Natural killer cell (primary cell): ENCODE measurements at regions not wholly inside any gene's neighbourhood (a gene's known extent, or its start where the extent isn't known, plus 50 kb on each side); places are given as distances from the start of the nearest gene placed in this dataset.

Experiments
- ATAC-seq, 3 donors: fragments of 150-1000 bp in 2 of 3; fragments of 200-7000 bp in 1 of 3; cut with Tn5 transposase; 1 replicate in 1 of 3; 2 replicates in 2 of 3; pipeline ENCODE4 v1.10.0; 2021; ENCODE audit warnings: mild to moderate bottlenecking in 2 of 3, moderate library complexity in 2 of 3
- DNase-seq, 2 donors: peaks; one replicate each; pipeline versions ENCODE4 v3.0.0 to v3.0.0-alpha.2; 2013 to 2021; ENCODE audit warnings: mixed read lengths in 1 of 2
- H3K27ac ChIP-seq: one replicate; pipeline ENCODE4 v1.5.1; 2013; ENCODE audit warnings: mild to moderate bottlenecking, low read length
- H3K27me3 ChIP-seq: one replicate; pipeline ENCODE4 v1.6.1; 2013; ENCODE audit warnings: low read length; ENCODE audit not compliant: control insufficient read depth, insufficient read depth
- H3K36me3 ChIP-seq: one replicate; pipeline ENCODE4 v1.6.1; 2013; ENCODE audit warnings: low read length; ENCODE audit not compliant: control insufficient read depth, insufficient read depth
- H3K4me1 ChIP-seq: one replicate; pipeline ENCODE4 v1.6.1; 2013; ENCODE audit warnings: low read length; ENCODE audit not compliant: control insufficient read depth, insufficient read depth
- H3K4me3 ChIP-seq: one replicate; pipeline ENCODE4 v1.5.1; 2013; ENCODE audit warnings: low read length
- H3K9me3 ChIP-seq: one replicate; pipeline ENCODE4 v1.6.1; 2013; ENCODE audit warnings: low read length; ENCODE audit not compliant: control insufficient read depth, insufficient read depth
- H3K27ac Mint-ChIP-seq, 2 donors: one replicate each; pipeline ENCODE4 v1.8.0; 2022; ENCODE audit warnings: mild to moderate bottlenecking in 2 of 2, mixed read lengths in 2 of 2, moderate library complexity in 1 of 2
- H3K27me3 Mint-ChIP-seq, 2 donors: one replicate each; pipeline ENCODE4 v1.8.0; 2022; ENCODE audit warnings: low read depth in 2 of 2, mixed read lengths in 2 of 2
- H3K36me3 Mint-ChIP-seq: one replicate; pipeline ENCODE4 v1.8.0; 2022; ENCODE audit warnings: mixed read lengths
- H3K4me1 Mint-ChIP-seq, 2 donors: one replicate each; pipeline ENCODE4 v1.8.0; 2022; ENCODE audit warnings: mixed read lengths in 2 of 2
- H3K4me3 Mint-ChIP-seq: one replicate; pipeline ENCODE4 v1.8.0; 2022; ENCODE audit warnings: mild to moderate bottlenecking, moderate library complexity, mixed read lengths
- H3K9me3 Mint-ChIP-seq, 2 donors: one replicate each; pipeline ENCODE4 v1.8.0; 2022; ENCODE audit warnings: mixed read lengths in 2 of 2
- WGBS: methylation state at CpG from one replicate; pipeline ENCODE4 v1.1.7; 2013; ENCODE audit warnings: missing lambda C conversion rate; ENCODE audit not compliant: insufficient coverage; 5-methylcytosine and 5-hydroxymethylcytosine counted together
- intact Hi-C: fragments of 100-400 bp; cut with micrococcal nuclease; formaldehyde crosslinking; loops from one replicate; pipeline ENCODE4 v1.14.2; 2022
- TF ChIP-seq, protein P1 (sequence below): fragments of 200-600 bp; IDR thresholded peaks from one replicate; pipeline ENCODE4 v1.8.0; 2022; ENCODE audit warnings: antibody characterized with exemption

DNA sequence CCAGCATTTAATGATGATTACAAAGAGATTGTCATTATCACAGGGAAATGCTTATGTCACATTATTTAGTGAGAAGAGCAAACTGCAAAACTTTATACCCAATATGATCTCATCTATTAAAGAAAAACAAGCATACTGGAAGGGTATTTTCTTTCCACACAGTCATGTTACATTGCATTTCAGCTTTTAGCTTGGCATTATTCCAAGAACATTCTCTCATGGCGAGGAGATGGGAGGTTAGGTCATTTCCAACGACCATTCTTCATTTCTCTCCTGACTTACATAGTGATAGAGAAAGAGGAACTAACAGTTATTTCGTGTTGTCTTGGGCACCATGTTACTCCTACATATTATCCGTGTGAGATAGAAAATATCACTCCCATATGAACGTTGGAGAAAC is 309.4 kb upstream of the XYLT1 start:
- H3K4me1 ChIP-seq = no peaks in the 10 kb centered on the region
- H3K27me3 Mint-ChIP-seq = peaks cover 8 to 28% of the 10 kb centered on the region in 2 donors
- intact Hi-C loops = no loop called here
- ATAC-seq = no peak
- H3K4me3 ChIP-seq = no peak overlapping the region
- no peaks in the 10 kb centered on the region for H3K27me3 ChIP-seq
- H3K4me1 Mint-ChIP-seq = no peaks in the 10 kb centered on the region
- no peak overlapping the region for H3K27ac ChIP-seq
- H3K36me3 ChIP-seq = no peaks in the 10 kb centered on the region
- WGBS = 73% methylated on average over 2 of the region's 5 CpGs
- TF ChIP-seq, protein P1, sequence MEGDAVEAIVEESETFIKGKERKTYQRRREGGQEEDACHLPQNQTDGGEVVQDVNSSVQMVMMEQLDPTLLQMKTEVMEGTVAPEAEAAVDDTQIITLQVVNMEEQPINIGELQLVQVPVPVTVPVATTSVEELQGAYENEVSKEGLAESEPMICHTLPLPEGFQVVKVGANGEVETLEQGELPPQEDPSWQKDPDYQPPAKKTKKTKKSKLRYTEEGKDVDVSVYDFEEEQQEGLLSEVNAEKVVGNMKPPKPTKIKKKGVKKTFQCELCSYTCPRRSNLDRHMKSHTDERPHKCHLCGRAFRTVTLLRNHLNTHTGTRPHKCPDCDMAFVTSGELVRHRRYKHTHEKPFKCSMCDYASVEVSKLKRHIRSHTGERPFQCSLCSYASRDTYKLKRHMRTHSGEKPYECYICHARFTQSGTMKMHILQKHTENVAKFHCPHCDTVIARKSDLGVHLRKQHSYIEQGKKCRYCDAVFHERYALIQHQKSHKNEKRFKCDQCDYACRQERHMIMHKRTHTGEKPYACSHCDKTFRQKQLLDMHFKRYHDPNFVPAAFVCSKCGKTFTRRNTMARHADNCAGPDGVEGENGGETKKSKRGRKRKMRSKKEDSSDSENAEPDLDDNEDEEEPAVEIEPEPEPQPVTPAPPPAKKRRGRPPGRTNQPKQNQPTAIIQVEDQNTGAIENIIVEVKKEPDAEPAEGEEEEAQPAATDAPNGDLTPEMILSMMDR = no peak
- DNase-seq = no peak
- no peaks in the 10 kb centered on the region for H3K9me3 Mint-ChIP-seq
- H3K9me3 ChIP-seq = no peaks in the 10 kb centered on the region
- H3K4me3 Mint-ChIP-seq = no peak overlapping the region
- no peak overlapping the region for H3K27ac Mint-ChIP-seq
- no peaks in the 10 kb centered on the region for H3K36me3 Mint-ChIP-seq

DNA sequence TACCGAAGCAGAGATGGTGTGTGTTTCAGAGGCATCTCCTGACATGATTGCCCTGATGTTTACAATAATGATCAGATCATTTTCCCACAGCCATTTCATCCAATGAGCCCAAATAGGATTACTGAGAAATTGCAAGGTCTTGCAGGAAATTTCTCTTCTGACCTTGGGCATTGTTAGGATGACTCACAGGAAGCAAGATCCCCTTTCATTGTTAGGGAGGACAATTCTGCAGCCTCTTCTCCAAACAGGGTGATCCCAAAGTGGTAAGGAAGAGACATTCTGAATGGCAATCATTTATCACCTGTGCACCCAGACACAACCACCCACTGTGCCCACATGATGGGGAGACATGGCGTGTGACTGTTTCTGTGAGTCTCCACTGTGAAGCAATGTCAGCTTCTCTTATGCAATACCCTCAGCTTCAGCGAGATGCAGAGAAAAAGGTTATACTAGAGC is 306.7 kb upstream of the XYLT1 start:
- H3K4me1 Mint-ChIP-seq = no peaks in the 10 kb centered on the region
- intact Hi-C loops = no loop called here
- Histone ChIP-seq H3K36me3 (no peaks in the 10 kb centered on the region), H3K9me3 (no peaks in the 10 kb centered on the region), H3K4me1 (no peaks in the 10 kb centered on the region), H3K4me3 (no peak overlapping the region), H3K27ac (no peak overlapping the region), H3K27me3 (no peaks in the 10 kb centered on the region)
- H3K27ac Mint-ChIP-seq = no peak overlapping the region
- ATAC-seq = no peak
- TF ChIP-seq, protein P1 = no peak
- H3K27me3 Mint-ChIP-seq = peaks cover 11 to 22% of the 10 kb centered on the region in 2 donors
- no peaks in the 10 kb centered on the region for H3K9me3 Mint-ChIP-seq
- DNase-seq = no peak
- no peak overlapping the region for H3K4me3 Mint-ChIP-seq
- no peaks in the 10 kb centered on the region for H3K36me3 Mint-ChIP-seq
- 64% methylated on average over 2 of the region's 3 CpGs for WGBS

GRCh38 chr16:17776888-17777287 is 306.1 kb upstream of the XYLT1 start:
- H3K9me3 ChIP-seq = no peaks in the 10 kb centered on the region
- WGBS = 87% methylated on average over 9 of the region's 9 CpGs
- intact Hi-C loops = no loop called here
- H3K9me3 Mint-ChIP-seq = no peaks in the 10 kb centered on the region
- H3K4me1 Mint-ChIP-seq = no peaks in the 10 kb centered on the region
- H3K36me3 Mint-ChIP-seq = no peaks in the 10 kb centered on the region
- no peak overlapping the region for H3K27ac Mint-ChIP-seq
- H3K36me3 ChIP-seq = no peaks in the 10 kb centered on the region
- no peak overlapping the region for H3K4me3 Mint-ChIP-seq
- peaks cover 11 to 22% of the 10 kb centered on the region in 2 donors for H3K27me3 Mint-ChIP-seq
- DNase-seq (no peak), ATAC-seq (no peak)
- no peaks in the 10 kb centered on the region for H3K27me3 ChIP-seq
- no peak overlapping the region for H3K4me3 ChIP-seq
- TF ChIP-seq, protein P1 = no peak
- no peaks in the 10 kb centered on the region for H3K4me1 ChIP-seq
- no peak overlapping the region for H3K27ac ChIP-seq

DNA sequence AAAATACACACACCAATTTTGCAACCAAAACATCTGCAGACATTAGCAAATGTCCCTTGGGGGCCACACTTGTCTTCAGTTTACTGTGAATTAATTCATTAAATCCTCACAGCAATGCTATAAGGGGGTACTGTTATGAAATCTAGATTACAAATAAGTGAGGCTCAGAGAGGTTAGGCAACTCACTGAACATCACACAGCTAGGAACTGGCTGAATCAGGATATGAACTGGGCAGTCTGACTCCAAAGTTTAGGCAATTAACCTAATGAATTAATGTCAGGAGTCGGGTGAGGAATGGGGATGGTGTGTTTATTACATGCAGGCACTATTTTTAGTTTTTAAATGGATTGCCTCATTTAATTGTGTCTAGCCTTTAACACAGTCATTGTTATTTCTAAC is 305.7 kb upstream of the XYLT1 start:
- intact Hi-C loops = no loop called here
- 67% methylated on average over 1 of the region's 1 CpG for WGBS

More for the DNA sequence above, 305.7 kb upstream of the XYLT1 start:
- Histone ChIP-seq H3K4me1 (no peaks in the 10 kb centered on the region), H3K27me3 (no peaks in the 10 kb centered on the region), H3K9me3 (no peaks in the 10 kb centered on the region), H3K27ac (no peak overlapping the region), H3K36me3 (no peaks in the 10 kb centered on the region), H3K4me3 (no peak overlapping the region)
- DNase-seq = no peak
- H3K27me3 Mint-ChIP-seq = peaks cover 11 to 22% of the 10 kb centered on the region in 2 donors
- no peaks in the 10 kb centered on the region for H3K36me3 Mint-ChIP-seq
- H3K4me3 Mint-ChIP-seq = no peak overlapping the region
- no peaks in the 10 kb centered on the region for H3K4me1 Mint-ChIP-seq
- ATAC-seq = no peak
- TF ChIP-seq, protein P1 = no peak
- H3K27ac Mint-ChIP-seq = no peak overlapping the region
- no peaks in the 10 kb centered on the region for H3K9me3 Mint-ChIP-seq
